ENCODE measurements at regions not wholly inside any gene's neighbourhood (a gene's known extent, or its start where the extent isn't known, plus 50 kb on each side); places are given as distances from the start of the nearest gene placed in this dataset.
"Not testable (repeated sequence)": the region's sequence is repeated elsewhere in the genome, so short reads cannot be mapped to it uniquely, and the experiment has no call there.

DNA sequence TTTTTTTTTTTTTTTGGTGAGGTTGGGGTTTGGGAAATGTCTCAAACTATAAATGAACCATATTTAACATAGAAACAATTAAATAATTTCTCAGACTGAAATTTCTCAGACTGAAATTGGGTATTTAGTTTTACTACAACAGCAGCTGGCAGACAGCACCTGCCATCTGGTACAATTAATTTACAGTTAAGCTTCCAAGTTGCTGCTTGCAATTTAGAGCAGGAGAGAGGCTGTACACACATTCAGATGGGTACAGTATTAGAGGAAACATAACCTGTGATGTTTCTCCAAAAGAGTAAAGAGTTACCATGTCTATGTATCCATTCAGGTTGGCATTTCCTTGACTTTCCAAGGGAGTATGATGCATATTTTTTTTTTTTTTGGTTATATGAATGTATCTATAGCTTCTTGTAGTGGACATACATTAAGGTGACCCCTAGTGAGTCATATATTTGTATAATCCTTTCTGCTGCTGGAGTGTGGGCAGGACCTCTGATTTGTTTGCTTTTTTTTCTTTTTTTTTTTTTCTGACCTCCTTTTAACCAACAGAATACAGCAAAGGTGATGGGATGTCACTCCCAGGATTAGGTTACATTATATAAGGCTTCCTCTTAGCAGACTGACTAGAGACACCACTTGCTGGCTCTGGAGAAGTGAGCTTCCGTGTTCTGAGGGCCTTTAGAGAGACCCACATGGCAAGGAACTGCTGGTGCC is 201.7 kb downstream of the PTH2R start:
- no peak for DNase-seq (ENCODE audit: low spot score)
- no peaks in the 10 kb centered on the region for H3K27me3 ChIP-seq
- TF ChIP-seq, protein P1, sequence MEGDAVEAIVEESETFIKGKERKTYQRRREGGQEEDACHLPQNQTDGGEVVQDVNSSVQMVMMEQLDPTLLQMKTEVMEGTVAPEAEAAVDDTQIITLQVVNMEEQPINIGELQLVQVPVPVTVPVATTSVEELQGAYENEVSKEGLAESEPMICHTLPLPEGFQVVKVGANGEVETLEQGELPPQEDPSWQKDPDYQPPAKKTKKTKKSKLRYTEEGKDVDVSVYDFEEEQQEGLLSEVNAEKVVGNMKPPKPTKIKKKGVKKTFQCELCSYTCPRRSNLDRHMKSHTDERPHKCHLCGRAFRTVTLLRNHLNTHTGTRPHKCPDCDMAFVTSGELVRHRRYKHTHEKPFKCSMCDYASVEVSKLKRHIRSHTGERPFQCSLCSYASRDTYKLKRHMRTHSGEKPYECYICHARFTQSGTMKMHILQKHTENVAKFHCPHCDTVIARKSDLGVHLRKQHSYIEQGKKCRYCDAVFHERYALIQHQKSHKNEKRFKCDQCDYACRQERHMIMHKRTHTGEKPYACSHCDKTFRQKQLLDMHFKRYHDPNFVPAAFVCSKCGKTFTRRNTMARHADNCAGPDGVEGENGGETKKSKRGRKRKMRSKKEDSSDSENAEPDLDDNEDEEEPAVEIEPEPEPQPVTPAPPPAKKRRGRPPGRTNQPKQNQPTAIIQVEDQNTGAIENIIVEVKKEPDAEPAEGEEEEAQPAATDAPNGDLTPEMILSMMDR (IDR thresholded peaks at IDR 0.05; ENCODE audit: poor library complexity), result no peak
- TF ChIP-seq EZH2 (IDR thresholded peaks at IDR 0.05; ENCODE audit: borderline replicate concordance) (no peak), EZH2phosphoT487 (IDR thresholded peaks at IDR 0.05; ENCODE audit: low read depth, severe bottlenecking, unreplicated experiment) (no peak)
- 89% methylated on average over 1 of the region's 1 CpG for WGBS (ENCODE audit: low lambda C conversion rate, missing lambda C conversion rate)
- H4K20me1 ChIP-seq (ENCODE audit: insufficient read depth, poor library complexity, severe bottlenecking), result no peaks in the 10 kb centered on the region
- no peak overlapping the region for H3K4me3 ChIP-seq
- no peak overlapping the region for H3K4me2 ChIP-seq
- no peak overlapping the region for H3K27ac ChIP-seq
- H3K9me2 ChIP-seq (replicated peaks; ENCODE audit: insufficient read depth), result no peaks in the 10 kb centered on the region
- no peak overlapping the region for H2AFZ ChIP-seq
- no peaks in the 10 kb centered on the region for H3K36me3 ChIP-seq (replicated peaks; ENCODE audit: insufficient read depth, low read depth)
- no peaks in the 10 kb centered on the region for H3K9me3 ChIP-seq (ENCODE audit: low read depth)
- H3K79me2 ChIP-seq, result no peaks in the 10 kb centered on the region
- H3K4me1 ChIP-seq (ENCODE audit: insufficient read depth), result no peaks in the 10 kb centered on the region

DNA sequence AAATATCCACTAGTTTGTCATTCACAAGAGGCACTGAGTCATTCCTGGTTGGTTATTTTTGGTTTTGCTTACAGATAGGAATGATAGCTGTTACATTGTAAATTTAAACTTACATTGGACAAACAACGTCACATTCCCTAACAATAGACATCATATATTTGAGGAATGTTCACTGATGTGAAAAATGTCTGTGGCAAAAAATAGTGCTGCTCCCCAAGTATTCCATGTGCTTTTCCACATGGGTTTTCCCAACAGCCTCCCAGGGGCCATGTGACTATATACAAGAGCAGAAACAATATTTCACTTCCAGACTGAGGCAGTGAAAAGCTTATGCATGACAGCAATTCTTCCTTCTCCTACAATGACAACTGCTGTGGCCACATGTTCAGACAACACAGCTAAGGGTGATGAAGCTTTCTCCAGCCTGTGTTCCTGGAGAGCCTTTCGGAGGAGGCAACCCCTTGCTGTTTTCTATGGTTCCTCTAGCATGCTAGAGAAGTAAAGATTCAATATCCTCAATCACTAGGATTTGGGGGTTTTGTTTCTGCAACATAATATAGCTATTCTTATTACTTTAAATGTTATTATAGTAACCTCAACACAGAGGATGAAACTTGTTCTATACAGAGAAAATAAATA is 202.7 kb downstream of the PTH2R start:
- H3K27ac ChIP-seq, result no peak overlapping the region
- 90% methylated on average over 2 of the region's 2 CpGs for WGBS (ENCODE audit: low lambda C conversion rate, missing lambda C conversion rate)
- no peak for DNase-seq (ENCODE audit: low spot score)

DNA sequence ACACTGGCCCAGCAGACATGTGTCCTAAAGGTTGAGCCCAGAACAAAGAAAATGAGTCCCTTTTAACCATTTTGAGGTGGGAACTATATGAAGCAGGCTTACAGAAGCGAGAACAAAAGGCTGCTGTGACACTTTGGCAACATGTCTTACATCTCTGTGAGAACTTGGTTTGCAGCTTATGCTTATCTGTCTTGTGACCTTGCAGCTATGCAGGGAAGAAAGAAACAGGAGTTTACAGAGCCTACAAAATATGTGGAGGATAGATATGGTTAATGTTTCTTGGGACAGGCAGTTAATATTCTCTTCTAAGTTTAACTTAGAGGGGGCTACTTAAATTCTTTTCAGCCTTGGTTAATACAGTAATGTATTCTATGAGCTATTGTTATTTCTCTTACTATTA is 209.1 kb downstream of the PTH2R start:
- WGBS (ENCODE audit: low lambda C conversion rate, missing lambda C conversion rate), result 57% methylated on average over 1 of the region's 1 CpG
- H3K9me3 ChIP-seq (ENCODE audit: low read depth); H2AFZ ChIP-seq; H3K9me2 ChIP-seq (replicated peaks; ENCODE audit: insufficient read depth); H3K4me3 ChIP-seq; DNase-seq (ENCODE audit: low spot score); H3K4me1 ChIP-seq (ENCODE audit: insufficient read depth); H3K27me3 ChIP-seq; H4K20me1 ChIP-seq (ENCODE audit: insufficient read depth, poor library complexity, severe bottlenecking); H3K36me3 ChIP-seq (replicated peaks; ENCODE audit: insufficient read depth, low read depth); H3K79me2 ChIP-seq: not testable (repeated sequence)
- H3K4me2 ChIP-seq, result peak overlapping the region; percentile 27
- H3K27ac ChIP-seq, result peak overlapping the region; percentile 11

More for the DNA sequence above, 202.7 kb downstream of the PTH2R start:
- no peak overlapping the region for H3K4me3 ChIP-seq
- no peaks in the 10 kb centered on the region for H3K9me2 ChIP-seq (replicated peaks; ENCODE audit: insufficient read depth)
- no peaks in the 10 kb centered on the region for H4K20me1 ChIP-seq (ENCODE audit: insufficient read depth, poor library complexity, severe bottlenecking)
- no peak overlapping the region for H2AFZ ChIP-seq
- H3K4me1 ChIP-seq (ENCODE audit: insufficient read depth), result no peaks in the 10 kb centered on the region
- no peaks in the 10 kb centered on the region for H3K9me3 ChIP-seq (ENCODE audit: low read depth)
- H3K27me3 ChIP-seq, result no peaks in the 10 kb centered on the region
- H3K79me2 ChIP-seq, result no peaks in the 10 kb centered on the region
- TF ChIP-seq EZH2phosphoT487 (IDR thresholded peaks at IDR 0.05; ENCODE audit: low read depth, severe bottlenecking, unreplicated experiment) (no peak), EZH2 (IDR thresholded peaks at IDR 0.05; ENCODE audit: borderline replicate concordance) (no peak)
- TF ChIP-seq, protein P1 (IDR thresholded peaks at IDR 0.05; ENCODE audit: poor library complexity), result no peak
- no peaks in the 10 kb centered on the region for H3K36me3 ChIP-seq (replicated peaks; ENCODE audit: insufficient read depth, low read depth)
- no peak overlapping the region for H3K4me2 ChIP-seq

DNA sequence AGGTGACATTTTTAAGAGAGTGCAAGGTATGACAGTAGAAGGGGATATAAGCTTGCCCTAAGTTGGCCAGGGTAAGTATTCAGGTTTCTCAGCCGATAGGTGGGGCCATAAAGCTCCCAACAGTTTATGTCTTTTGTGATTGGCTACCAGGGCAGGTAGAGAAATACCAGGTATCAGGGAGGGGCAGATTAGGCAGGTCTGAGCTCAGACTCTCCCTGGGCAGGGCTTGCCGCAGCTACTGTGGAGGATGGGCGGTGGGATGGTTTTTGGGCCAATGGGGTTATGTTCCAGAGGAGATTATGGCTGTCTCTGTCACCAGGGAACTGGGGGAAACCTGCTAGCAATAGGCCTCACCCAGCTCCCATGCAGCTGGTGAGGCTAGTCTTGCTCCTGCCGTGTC is 211.6 kb downstream of the PTH2R start:
- no peaks in the 10 kb centered on the region for H3K9me3 ChIP-seq (ENCODE audit: low read depth)
- H3K4me3 ChIP-seq, result no peak overlapping the region
- H2AFZ ChIP-seq, result no peak overlapping the region
- H3K27me3 ChIP-seq, result no peaks in the 10 kb centered on the region
- no peaks in the 10 kb centered on the region for H4K20me1 ChIP-seq (ENCODE audit: insufficient read depth, poor library complexity, severe bottlenecking)
- no peaks in the 10 kb centered on the region for H3K9me2 ChIP-seq (replicated peaks; ENCODE audit: insufficient read depth)
- TF ChIP-seq, protein P1 (IDR thresholded peaks at IDR 0.05; ENCODE audit: poor library complexity), result no peak
- TF ChIP-seq EZH2phosphoT487 (IDR thresholded peaks at IDR 0.05; ENCODE audit: low read depth, severe bottlenecking, unreplicated experiment) (no peak), EZH2 (IDR thresholded peaks at IDR 0.05; ENCODE audit: borderline replicate concordance) (no peak)
- H3K4me2 ChIP-seq, result no peak overlapping the region
- H3K4me1 ChIP-seq (ENCODE audit: insufficient read depth), result peaks cover 7% of the 10 kb centered on the region
- no peak overlapping the region for H3K27ac ChIP-seq
- WGBS (ENCODE audit: low lambda C conversion rate, missing lambda C conversion rate), result 92% methylated on average over 4 of the region's 4 CpGs
- no peak for DNase-seq (ENCODE audit: low spot score)
- no peaks in the 10 kb centered on the region for H3K79me2 ChIP-seq
- H3K36me3 ChIP-seq (replicated peaks; ENCODE audit: insufficient read depth, low read depth), result no peaks in the 10 kb centered on the region
